ENCODE measurements at regions not wholly inside any gene's neighbourhood (a gene's known extent, or its start where the extent isn't known, plus 50 kb on each side); places are given as distances from the start of the nearest gene placed in this dataset.

DNA sequence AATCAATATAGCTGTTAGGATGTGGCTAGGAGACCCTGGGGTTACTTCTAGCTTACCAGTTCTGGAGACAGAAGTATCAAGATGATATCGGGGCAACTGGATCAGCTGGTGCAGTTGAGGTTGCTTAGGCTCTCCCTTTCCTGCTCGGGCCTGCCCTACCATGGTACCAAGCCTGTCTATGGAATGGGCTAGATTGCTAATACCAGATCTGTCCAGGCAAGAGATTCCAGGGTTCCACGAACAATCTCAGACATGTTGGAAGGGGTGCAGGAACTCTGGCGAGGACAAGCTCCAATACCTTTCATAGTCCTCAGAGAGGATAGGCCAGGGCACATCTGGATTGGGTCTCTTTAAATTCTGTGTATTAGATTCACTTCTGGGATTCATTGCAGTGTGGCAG lies 53.8 kb downstream of the ADM start:
- H3K9ac ChIP-seq (ENCODE audit: low read length): no peak overlapping the region
- H3K4me3 ChIP-seq (ENCODE audit: low read depth, low read length): no peak overlapping the region
- peaks cover 13% of the 10 kb centered on the region for H3K9me3 ChIP-seq (ENCODE audit: control insufficient read depth, insufficient read depth, low read depth, low read length)
- peaks cover 9% of the 10 kb centered on the region for H3K4me1 ChIP-seq (ENCODE audit: control insufficient read depth, insufficient read depth, low read length)
- no peak overlapping the region for H3K27ac ChIP-seq (ENCODE audit: low read depth, low read length)
- H3K27me3 ChIP-seq (ENCODE audit: control insufficient read depth, insufficient read depth, low read length): no peaks in the 10 kb centered on the region
- H3K36me3 ChIP-seq (ENCODE audit: control insufficient read depth, insufficient read depth, low read length): no peaks in the 10 kb centered on the region

DNA sequence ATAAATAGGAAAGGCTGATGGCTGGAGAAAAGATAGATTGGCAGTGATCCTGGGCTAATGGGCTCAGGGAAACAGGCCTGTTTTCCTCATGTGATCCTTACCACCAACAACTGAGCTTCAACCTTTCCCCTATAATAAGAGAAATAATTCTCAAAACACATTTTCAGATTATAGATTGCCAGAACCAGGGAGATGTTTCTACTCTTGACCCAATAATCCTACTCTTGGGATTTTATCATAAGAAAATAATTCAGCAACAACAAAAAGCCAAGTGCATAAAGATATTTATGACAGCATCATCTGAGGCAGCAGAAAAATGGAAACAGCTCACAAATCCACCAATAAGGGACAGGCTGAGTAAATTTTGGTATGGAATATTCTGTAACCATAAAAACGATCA lies 54.3 kb downstream of the ADM start:
- H3K36me3 ChIP-seq (ENCODE audit: control insufficient read depth, insufficient read depth, low read length): no peaks in the 10 kb centered on the region
- no peak overlapping the region for H3K9ac ChIP-seq (ENCODE audit: low read length)
- no peak overlapping the region for H3K27ac ChIP-seq (ENCODE audit: low read depth, low read length)
- H3K9me3 ChIP-seq (ENCODE audit: control insufficient read depth, insufficient read depth, low read depth, low read length): peaks cover 14% of the 10 kb centered on the region
- no peaks in the 10 kb centered on the region for H3K27me3 ChIP-seq (ENCODE audit: control insufficient read depth, insufficient read depth, low read length)
- no peak overlapping the region for H3K4me3 ChIP-seq (ENCODE audit: low read depth, low read length)
- H3K4me1 ChIP-seq (ENCODE audit: control insufficient read depth, insufficient read depth, low read length): peaks cover 6% of the 10 kb centered on the region

DNA sequence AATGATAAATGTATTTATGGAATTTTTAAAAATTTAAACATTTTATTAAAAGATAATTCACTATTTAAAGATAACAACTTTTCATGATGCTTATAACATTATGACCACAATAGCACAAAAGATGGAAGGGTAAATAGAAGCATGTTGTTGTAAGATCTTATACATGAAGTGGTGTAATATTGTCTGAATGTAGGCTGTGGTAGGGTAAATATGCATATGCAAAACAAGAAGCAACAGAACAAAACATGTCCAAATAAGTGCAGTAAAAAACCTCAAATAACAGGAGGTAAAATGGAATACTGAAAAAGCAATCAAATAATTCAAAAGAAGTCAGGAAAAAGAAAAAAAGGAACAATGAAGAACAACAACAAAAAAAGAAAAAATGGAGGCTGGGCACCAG lies 56.0 kb downstream of the ADM start:
- H3K27ac ChIP-seq (ENCODE audit: low read depth, low read length): no peak overlapping the region
- peaks cover 10% of the 10 kb centered on the region; the same call in 1 of the 2 replicates for H3K9me3 ChIP-seq (ENCODE audit: control insufficient read depth, insufficient read depth, low read depth, low read length)
- no peaks in the 10 kb centered on the region for H3K27me3 ChIP-seq (ENCODE audit: control insufficient read depth, insufficient read depth, low read length)
- no peak overlapping the region for H3K9ac ChIP-seq (ENCODE audit: low read length)
- no peaks in the 10 kb centered on the region for H3K36me3 ChIP-seq (ENCODE audit: control insufficient read depth, insufficient read depth, low read length)
- H3K4me3 ChIP-seq (ENCODE audit: low read depth, low read length): no peak overlapping the region
- H3K4me1 ChIP-seq (ENCODE audit: control insufficient read depth, insufficient read depth, low read length): no peaks in the 10 kb centered on the region

DNA sequence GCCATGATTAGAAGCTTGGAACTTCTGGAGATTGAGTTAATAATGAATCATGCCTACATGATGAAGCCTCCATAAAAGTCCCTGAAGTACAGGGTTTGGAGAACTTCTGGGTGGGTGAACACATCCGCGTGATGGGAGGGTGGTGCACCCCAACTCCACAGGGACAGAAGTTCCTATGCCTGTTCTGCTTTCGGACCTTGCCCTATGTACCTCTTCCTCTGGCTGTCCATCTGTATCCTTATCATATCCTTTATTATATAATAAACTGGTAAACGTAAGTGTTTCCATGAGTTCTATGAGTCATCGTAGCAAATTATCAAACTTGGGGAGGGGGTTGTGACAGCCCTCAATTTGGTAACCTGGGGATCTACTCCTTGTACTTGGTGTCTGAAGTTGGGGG lies 60.2 kb downstream of the ADM start:
- Histone ChIP-seq H3K27ac (ENCODE audit: low read depth, low read length) (no peak overlapping the region), H3K4me3 (ENCODE audit: low read depth, low read length) (no peak overlapping the region), H3K36me3 (ENCODE audit: control insufficient read depth, insufficient read depth, low read length) (no peaks in the 10 kb centered on the region), H3K9me3 (ENCODE audit: control insufficient read depth, insufficient read depth, low read depth, low read length) (peaks cover 4% of the 10 kb centered on the region; the same call in 1 of the 2 replicates), H3K9ac (ENCODE audit: low read length) (no peak overlapping the region), H3K27me3 (ENCODE audit: control insufficient read depth, insufficient read depth, low read length) (no peaks in the 10 kb centered on the region), H3K4me1 (ENCODE audit: control insufficient read depth, insufficient read depth, low read length) (peaks cover 7% of the 10 kb centered on the region)

DNA sequence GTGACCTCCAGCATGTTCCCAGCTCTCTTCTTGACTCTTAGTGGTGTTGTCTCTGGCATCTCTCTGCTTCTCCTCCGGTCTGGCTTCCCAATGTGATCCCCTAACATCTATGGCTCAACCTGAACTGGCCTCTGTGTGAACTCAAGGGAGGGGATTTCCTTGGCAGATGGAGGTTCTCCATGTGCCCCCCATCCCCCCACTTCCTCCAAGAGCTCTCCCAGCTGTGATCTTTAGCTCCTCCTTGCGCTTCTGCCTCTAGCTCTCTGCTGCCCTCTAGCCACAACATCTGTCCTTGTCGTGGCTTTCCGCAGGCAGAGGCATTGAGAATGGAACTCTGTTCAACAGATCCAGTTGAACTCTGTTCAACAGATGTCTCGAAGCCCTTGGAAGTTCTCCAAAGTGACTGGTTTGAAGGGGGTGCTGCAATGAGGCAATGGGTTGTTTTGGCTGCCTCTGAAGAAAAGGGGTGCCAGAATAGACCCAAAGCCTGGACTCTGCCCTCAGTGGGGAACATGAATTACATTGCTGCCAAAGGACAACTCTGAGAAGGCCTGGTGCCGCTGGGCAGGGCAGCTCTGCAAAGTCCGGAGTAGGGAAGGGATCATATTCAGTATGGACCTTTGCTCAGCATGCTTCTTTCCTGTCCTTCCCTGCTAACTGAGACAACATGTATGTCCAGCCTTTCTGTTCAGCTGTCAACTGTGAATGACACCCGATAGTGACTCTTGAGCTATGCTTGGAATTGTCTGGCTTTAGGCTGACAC lies 61.9 kb downstream of the ADM start:
- H3K9me3 ChIP-seq (ENCODE audit: control insufficient read depth, insufficient read depth, low read depth, low read length): peaks cover 2% of the 10 kb centered on the region; the same call in 1 of the 2 replicates
- no peak overlapping the region for H3K27ac ChIP-seq (ENCODE audit: low read depth, low read length)
- H3K9ac ChIP-seq (ENCODE audit: low read length): no peak overlapping the region
- no peaks in the 10 kb centered on the region for H3K36me3 ChIP-seq (ENCODE audit: control insufficient read depth, insufficient read depth, low read length)
- no peaks in the 10 kb centered on the region for H3K27me3 ChIP-seq (ENCODE audit: control insufficient read depth, insufficient read depth, low read length)
- peaks cover 7% of the 10 kb centered on the region for H3K4me1 ChIP-seq (ENCODE audit: control insufficient read depth, insufficient read depth, low read length)
- H3K4me3 ChIP-seq (ENCODE audit: low read depth, low read length): no peak overlapping the region

DNA sequence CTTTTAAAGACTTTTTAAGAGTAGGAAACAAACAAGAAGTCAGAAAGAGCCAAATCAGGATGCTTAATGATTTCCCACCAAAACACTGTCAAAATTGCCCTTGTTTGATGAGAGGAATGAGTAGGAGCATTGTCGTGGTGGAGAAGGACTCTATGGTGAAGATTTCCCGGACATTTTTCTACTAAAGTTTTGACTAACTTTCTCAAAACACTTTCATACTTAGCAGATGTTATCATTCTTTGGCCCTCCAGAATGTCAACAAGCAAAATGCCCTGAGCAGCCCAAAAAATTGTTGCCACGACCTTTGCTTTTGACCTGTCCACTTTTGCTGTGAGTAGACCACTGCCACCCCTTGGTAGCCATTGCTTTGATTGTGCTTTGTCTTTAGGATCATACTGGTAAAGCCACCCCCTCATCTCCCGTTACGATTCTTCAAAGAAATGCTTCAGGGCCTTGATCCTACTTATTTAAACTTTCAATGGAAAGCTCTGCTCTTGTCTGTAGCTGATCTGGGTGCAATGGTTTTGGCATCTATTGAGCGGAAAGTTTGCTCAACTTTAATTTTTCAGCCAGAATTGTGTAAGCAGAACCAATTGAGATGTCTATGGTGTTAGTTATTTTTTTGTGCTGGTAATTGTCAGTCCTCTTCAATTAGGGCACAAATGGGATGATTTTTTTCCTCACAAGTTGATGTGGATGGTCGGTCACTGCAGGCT lies 67.2 kb downstream of the ADM start:
- no peaks in the 10 kb centered on the region for H3K4me1 ChIP-seq (ENCODE audit: control insufficient read depth, insufficient read depth, low read length)
- H3K27me3 ChIP-seq (ENCODE audit: control insufficient read depth, insufficient read depth, low read length): no peaks in the 10 kb centered on the region
- H3K9ac ChIP-seq (ENCODE audit: low read length): no peak overlapping the region
- no peak overlapping the region for H3K4me3 ChIP-seq (ENCODE audit: low read depth, low read length)
- no peaks in the 10 kb centered on the region for H3K36me3 ChIP-seq (ENCODE audit: control insufficient read depth, insufficient read depth, low read length)
- no peak overlapping the region for H3K27ac ChIP-seq (ENCODE audit: low read depth, low read length)
- H3K9me3 ChIP-seq (ENCODE audit: control insufficient read depth, insufficient read depth, low read depth, low read length): no peaks in the 10 kb centered on the region

DNA sequence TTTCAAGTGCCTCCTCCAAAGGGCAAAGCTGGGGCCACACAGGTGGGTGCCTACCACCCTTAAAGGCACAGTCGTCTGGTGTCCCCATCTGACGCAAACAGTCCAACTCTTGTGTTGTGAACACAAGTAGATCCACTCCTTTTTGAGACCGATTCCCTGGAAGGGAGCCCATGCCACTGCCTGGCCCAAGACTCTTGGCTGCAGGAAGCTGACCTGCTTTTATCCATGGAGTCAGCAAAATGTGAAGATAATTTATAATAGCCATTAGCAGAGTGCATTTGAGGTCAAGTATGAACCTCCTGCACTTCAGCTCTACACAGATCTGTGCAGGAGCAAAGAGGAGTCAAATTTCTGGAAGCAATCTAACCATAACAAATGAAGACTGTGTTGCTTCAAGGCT lies 68.5 kb downstream of the ADM start:
- H3K27ac ChIP-seq (ENCODE audit: low read depth, low read length): no peak overlapping the region
- no peaks in the 10 kb centered on the region for H3K27me3 ChIP-seq (ENCODE audit: control insufficient read depth, insufficient read depth, low read length)
- H3K4me1 ChIP-seq (ENCODE audit: control insufficient read depth, insufficient read depth, low read length): no peaks in the 10 kb centered on the region
- no peak overlapping the region for H3K9ac ChIP-seq (ENCODE audit: low read length)
- no peaks in the 10 kb centered on the region for H3K36me3 ChIP-seq (ENCODE audit: control insufficient read depth, insufficient read depth, low read length)
- no peak overlapping the region for H3K4me3 ChIP-seq (ENCODE audit: low read depth, low read length)
- no peaks in the 10 kb centered on the region for H3K9me3 ChIP-seq (ENCODE audit: control insufficient read depth, insufficient read depth, low read depth, low read length)

DNA sequence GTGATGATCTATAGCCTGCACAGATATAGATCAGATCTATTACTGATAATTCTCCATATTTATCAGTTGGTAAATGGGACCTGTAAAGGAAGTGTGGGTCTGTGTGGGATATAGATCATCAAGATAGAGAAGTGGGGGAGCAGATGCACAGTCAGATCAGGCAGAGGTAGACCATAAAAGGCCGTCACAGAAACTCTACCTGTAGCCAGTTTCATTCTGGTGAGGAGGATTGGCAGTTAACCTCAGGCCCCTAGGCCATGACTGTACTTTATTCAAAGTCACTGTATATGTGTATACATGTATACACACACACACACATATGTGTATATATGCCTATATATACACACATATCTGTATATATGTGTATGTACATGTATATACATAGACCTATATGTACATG lies 69.1 kb downstream of the ADM start:
- H3K36me3 ChIP-seq (ENCODE audit: control insufficient read depth, insufficient read depth, low read length): no peaks in the 10 kb centered on the region
- H3K27me3 ChIP-seq (ENCODE audit: control insufficient read depth, insufficient read depth, low read length): no peaks in the 10 kb centered on the region

DNA sequence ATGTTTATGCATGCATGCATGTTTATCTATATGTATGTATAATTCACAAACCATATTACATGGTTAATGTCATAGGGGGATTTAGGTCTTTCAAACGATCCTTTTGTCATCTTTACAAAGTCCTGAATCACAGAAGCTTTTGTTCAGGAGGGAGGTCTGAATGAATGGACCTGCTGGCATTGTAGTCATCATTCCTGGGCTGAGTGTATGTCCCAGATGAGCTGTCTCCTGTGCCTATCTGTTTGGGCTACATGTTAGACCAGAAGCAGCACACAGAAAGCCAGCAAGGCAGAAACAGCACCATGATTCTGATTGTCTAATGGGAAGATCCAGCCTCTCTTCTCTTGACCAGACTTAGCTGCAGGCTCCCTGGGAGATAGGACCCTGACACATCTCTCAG lies 69.5 kb downstream of the ADM start:
- Histone ChIP-seq H3K4me3 (ENCODE audit: low read depth, low read length) (no peak overlapping the region), H3K4me1 (ENCODE audit: control insufficient read depth, insufficient read depth, low read length) (no peaks in the 10 kb centered on the region), H3K36me3 (ENCODE audit: control insufficient read depth, insufficient read depth, low read length) (no peaks in the 10 kb centered on the region), H3K9ac (ENCODE audit: low read length) (no peak overlapping the region), H3K27me3 (ENCODE audit: control insufficient read depth, insufficient read depth, low read length) (no peaks in the 10 kb centered on the region), H3K9me3 (ENCODE audit: control insufficient read depth, insufficient read depth, low read depth, low read length) (no peaks in the 10 kb centered on the region), H3K27ac (ENCODE audit: low read depth, low read length) (no peak overlapping the region)

More for the DNA sequence above, 69.1 kb downstream of the ADM start:
- H3K4me1 ChIP-seq (ENCODE audit: control insufficient read depth, insufficient read depth, low read length): no peaks in the 10 kb centered on the region
- H3K27ac ChIP-seq (ENCODE audit: low read depth, low read length): no peak overlapping the region
- no peak overlapping the region for H3K9ac ChIP-seq (ENCODE audit: low read length)
- H3K9me3 ChIP-seq (ENCODE audit: control insufficient read depth, insufficient read depth, low read depth, low read length): no peaks in the 10 kb centered on the region
- no peak overlapping the region for H3K4me3 ChIP-seq (ENCODE audit: low read depth, low read length)

DNA sequence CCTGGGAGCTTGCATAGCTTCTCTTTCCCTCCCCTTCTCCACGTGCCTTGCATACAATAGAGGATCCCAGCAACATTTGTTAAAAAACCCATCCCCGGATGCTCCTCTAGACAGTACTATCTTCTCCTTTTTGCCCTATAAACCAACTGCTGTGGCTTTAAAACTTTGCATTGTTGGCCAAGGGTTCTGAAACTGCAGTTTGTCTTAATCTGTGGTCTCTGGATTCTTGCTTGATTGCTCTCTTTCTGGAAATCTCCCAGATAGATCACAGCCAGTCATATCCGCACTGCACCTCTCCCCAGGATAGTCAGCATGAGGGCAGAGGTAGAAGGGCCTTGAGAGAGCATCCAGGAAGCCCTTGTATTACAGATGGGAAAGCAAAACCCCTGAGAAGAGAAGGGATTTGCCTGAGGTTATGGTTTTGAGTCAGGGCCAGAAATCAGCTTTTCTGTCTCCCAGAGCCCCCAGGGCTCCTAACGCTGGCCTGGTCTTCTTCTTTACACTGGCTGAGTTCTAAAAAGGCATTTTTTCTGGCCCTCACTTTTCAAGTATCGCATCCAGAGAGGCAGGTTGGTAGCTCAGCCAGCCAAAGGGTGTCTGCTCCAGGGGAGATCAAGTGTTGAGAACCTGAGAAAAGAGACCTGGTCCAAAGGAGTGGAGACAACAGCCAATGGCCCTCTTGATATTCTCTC lies 70.6 kb downstream of the ADM start:
- Histone ChIP-seq H3K4me1 (ENCODE audit: control insufficient read depth, insufficient read depth, low read length) (no peaks in the 10 kb centered on the region), H3K9ac (ENCODE audit: low read length) (no peak overlapping the region), H3K27ac (ENCODE audit: low read depth, low read length) (no peak overlapping the region), H3K9me3 (ENCODE audit: control insufficient read depth, insufficient read depth, low read depth, low read length) (no peaks in the 10 kb centered on the region), H3K4me3 (ENCODE audit: low read depth, low read length) (no peak overlapping the region), H3K36me3 (ENCODE audit: control insufficient read depth, insufficient read depth, low read length) (no peaks in the 10 kb centered on the region), H3K27me3 (ENCODE audit: control insufficient read depth, insufficient read depth, low read length) (no peaks in the 10 kb centered on the region)

DNA sequence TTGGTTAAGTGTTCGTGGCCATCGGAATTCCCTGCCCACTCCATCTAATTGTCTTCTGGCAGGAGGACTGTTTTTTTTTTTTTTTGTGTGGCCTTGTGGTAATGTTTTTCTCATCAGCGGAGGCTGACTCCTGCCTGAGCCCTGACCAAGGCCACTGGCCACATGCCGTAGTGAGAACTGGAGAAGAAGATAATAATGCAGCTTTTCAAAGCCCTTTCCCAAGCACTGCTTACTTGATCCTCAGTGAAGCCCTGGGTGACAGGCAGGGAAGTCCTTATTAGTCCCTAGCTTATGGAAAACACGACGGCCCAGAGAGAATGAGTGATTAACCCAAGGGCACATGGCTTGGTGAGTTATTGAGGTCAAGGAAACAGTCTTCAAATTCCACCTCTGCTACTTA lies 71.2 kb downstream of the ADM start:
- H3K9me3 ChIP-seq (ENCODE audit: control insufficient read depth, insufficient read depth, low read depth, low read length): no peaks in the 10 kb centered on the region
- H3K4me3 ChIP-seq (ENCODE audit: low read depth, low read length): no peak overlapping the region
- no peak overlapping the region for H3K9ac ChIP-seq (ENCODE audit: low read length)
- H3K4me1 ChIP-seq (ENCODE audit: control insufficient read depth, insufficient read depth, low read length): no peaks in the 10 kb centered on the region
- no peaks in the 10 kb centered on the region for H3K27me3 ChIP-seq (ENCODE audit: control insufficient read depth, insufficient read depth, low read length)
- H3K36me3 ChIP-seq (ENCODE audit: control insufficient read depth, insufficient read depth, low read length): no peaks in the 10 kb centered on the region
- no peak overlapping the region for H3K27ac ChIP-seq (ENCODE audit: low read depth, low read length)

Data from HUES6 (cell line).